ENCODE measurements at regions not wholly inside any gene's neighbourhood (a gene's known extent, or its start where the extent isn't known, plus 50 kb on each side); places are given as distances from the start of the nearest gene placed in this dataset.
"Not testable (repeated sequence)": the region's sequence is repeated elsewhere in the genome, so short reads cannot be mapped to it uniquely, and the experiment has no call there.

DNA sequence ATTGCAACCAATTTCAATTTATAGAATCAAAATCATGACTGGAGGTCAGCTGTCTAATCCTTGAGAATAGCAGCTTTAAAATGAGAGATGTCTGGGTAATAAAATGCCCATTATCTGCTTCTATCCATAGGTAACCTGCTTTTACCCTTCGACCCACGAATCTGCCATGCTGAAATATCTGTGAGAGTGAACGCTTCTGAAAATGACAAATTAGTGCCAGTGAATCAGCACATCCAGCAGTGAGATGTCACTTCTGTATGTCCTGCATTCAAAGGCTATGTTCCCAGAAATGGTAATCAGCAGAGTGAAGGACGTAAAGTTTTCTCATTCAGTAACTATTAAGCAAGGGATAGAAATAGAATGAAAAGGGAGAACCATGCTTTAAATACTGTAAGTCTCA, 532.4 kb upstream of the ITGA1 start:
- no peak for DNase-seq (ENCODE audit: low read depth)

- no peak for DNase-seq (ENCODE audit: low read depth)
These were observed 524.9 kb upstream of the ITGA1 start for GRCh38 chr5:52262844-52263243.

- DNase-seq (ENCODE audit: low read depth), result no peak
These were observed 518.3 kb upstream of the ITGA1 start for GRCh38 chr5:52269401-52269800.

DNA sequence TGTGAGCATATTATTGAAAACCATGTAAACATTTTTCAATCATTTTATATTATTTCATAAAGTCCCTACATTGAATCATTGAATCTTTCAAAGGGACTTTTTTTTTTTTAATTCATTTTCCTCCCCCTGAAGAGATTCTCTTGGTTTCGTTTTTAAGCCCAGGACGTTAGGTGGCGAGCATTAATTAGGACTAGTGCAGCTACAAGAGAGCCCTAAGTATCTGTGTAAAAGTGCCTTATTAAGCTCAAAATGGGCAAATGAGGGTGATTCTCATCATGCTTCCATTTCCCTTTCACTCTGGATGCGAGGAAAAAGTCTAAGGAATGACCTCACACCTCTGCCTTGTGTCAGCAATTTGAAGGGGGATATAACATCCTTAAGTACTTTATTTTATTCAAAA, 517.9 kb upstream of the ITGA1 start:
- DNase-seq (ENCODE audit: low read depth), result no peak

DNA sequence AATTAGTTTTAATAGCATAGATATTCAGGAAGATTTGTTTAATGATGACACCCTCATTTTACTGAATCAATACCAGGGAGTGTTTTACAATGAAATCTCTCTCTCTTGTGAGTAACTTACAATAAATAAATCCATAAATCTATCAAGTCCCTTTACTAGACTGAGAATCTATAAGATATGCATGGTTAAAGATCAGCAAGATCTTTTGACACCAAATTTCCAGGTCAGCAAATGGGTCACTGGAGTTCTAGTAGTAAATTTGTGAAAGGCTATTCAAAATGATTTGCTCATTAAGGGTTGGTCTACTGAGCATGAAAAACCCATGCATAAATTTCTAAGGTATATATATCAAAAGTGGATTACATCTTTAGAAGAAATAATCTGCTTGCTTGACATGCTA, 512.1 kb upstream of the ITGA1 start:
- DNase-seq (ENCODE audit: low read depth), result no peak

- DNase-seq (ENCODE audit: low read depth), result no peak
These were observed 510.6 kb upstream of the ITGA1 start for GRCh38 chr5:52277101-52277500.

- no peak for DNase-seq (ENCODE audit: low read depth)
These were observed 505.1 kb upstream of the ITGA1 start for GRCh38 chr5:52282647-52283046.

DNA sequence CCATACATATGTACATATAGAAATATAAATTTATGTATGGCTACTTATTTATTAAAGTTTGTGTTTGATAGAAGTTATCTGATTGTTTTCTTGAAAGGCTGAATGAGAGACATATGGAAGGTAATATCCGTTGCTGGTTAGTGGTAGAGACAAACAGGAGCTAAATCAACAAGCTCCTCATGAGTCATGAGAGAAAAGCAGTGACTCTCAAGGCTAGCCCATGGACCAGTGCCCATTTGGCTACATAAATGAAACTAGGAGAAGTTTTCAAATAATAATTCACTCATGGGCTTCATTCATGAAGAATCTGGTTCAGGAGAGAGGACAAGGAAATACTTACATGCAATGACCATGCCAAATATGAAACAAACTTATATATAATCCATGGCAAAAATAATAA, 504.5 kb upstream of the ITGA1 start:
- no peak for DNase-seq (ENCODE audit: low read depth)

DNA sequence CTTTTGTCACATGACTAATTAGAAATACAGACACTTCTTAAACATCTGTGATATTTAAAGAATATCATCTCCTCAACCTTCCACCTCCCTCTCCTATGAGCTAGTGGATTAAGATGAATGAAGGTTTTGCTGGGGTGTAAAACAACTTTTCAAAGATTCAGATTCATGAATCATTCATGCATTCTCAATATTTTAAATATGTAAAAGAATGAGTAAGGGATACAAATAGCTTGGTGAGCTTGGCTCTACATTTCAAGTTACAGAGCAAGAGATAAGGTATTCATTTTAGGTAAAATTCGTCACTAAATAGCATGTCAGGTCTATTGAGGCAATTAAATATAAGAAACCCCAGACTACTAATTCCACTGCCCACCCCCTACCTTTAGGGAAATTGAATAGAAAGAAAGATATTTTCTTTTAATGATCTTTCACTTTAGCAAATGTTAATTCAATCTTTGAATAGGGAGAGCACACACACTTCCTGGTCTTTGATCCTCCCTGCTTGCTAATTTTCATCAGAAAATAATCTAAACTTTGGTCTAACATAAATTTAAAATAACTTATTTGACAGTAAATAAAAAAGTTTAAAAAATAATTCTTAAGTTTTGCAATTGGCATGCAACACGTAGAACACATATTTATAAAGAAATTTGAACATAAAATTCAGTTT, 486.9 kb upstream of the ITGA1 start:
- DNase-seq (ENCODE audit: low read depth), result no peak

DNA sequence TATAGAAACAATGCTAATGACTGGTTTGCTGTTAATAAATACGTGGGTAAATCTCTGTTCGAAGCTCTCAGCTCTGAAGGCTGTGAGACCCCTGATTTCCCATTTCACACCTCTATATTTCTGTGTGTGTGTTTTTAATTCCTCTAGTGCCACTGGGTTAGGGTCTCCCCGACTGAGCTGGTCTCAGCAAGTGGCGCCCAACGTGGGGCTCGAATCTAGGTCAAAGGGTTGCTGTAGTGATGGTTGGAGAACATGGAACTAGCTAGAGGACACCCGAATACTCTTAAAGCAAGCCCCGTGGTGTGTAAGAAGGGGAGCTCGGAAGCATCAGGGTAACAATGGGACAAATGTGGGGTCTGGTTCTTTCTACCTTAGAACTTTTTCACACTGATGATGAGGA, 482.9 kb upstream of the ITGA1 start:
- DNase-seq (ENCODE audit: low read depth), result not testable (repeated sequence)

- DNase-seq (ENCODE audit: low read depth), result no peak
These were observed 459.4 kb upstream of the ITGA1 start for GRCh38 chr5:52328220-52328806.

- no peak for DNase-seq (ENCODE audit: low read depth)
These were observed 456.0 kb upstream of the ITGA1 start for GRCh38 chr5:52331725-52332124.

GRCh38 chr5:52334367-52334766, 453.3 kb upstream of the ITGA1 start:
- no peak for DNase-seq (ENCODE audit: low read depth)

- no peak for DNase-seq (ENCODE audit: low read depth)
These were observed 448.4 kb upstream of the ITGA1 start for GRCh38 chr5:52339285-52339684.

DNA sequence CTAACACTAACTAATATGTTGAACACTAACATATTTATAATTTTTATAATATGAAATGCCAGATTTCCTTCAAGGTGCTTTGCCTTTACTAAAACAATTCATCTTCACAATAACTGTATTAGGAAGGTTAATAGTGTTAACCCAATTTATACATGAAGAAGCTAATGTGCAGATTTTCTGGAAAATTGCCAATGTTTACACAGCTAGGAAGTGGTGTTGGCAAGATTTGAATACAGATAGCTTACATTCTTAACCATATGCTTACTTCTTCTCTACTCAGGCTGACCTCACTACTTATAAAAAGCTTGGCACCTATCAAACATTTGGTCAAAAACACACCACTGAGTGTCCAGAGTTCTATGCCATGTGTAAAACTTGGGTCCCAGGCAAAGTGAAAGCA, 445.4 kb upstream of the ITGA1 start:
- no peak for DNase-seq (ENCODE audit: low read depth)

GRCh38 chr5:52356311-52356918, 431.3 kb upstream of the ITGA1 start:
- DNase-seq (ENCODE audit: low read depth), result peak; percentile 5

DNA sequence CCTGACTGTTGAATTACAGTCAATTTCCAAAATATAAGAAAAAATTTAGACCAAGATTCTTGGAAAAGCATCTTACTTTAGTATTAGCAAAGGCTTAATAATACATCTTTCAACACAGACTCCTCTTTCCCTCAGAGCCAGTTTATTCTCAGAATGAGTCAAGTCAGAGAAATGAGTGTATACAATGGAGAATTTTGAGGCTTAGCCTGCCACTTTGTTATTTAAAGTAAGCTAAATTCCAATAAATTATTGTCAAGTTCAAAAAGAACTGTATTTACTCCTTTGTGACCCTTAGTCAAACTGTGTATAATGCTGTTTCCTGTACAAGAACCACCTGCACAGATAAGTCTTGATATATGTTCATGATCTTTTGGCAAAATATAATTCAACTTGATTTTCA, 428.5 kb upstream of the ITGA1 start:
- no peak for DNase-seq (ENCODE audit: low read depth)

DNA sequence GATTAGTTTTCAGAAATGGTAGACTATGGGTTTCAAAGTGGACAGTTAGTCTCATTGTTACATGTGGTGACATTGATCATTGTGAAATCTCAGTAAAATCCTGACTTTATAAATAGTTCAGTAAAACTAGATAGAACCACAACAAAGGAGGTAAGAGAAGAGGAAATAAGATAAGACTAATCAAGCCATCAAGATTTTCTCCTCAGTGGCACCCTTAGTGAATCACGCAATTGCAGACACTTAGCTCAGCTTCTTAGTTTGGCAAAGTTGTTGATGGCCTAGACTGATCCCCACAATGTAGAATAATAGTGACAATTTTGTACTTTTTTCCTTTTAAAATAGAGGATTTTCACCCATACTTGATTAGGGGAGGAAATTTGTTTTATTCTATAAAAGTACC, 426.7 kb upstream of the ITGA1 start:
- DNase-seq (ENCODE audit: low read depth), result no peak

DNA sequence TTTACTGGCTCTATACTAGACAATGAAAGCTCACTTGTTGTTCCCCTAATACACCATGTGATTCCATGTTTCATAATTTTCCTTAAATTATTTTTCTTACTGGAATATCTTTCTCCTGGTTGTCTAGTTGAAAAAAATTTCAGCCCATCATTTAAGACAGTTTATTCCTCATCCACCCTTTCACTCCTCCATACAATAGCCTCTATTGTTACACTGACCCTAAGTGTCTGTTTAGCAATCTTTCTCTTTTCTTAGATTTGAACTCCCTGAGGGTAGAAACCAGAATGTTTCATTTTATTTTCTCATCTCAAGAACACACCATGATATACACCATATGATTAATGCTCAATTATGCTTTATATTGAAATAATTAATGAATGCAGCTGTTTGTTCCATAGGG, 413.4 kb upstream of the ITGA1 start:
- no peak for DNase-seq (ENCODE audit: low read depth)

- no peak for DNase-seq (ENCODE audit: low read depth)
These were observed 411.7 kb upstream of the ITGA1 start for GRCh38 chr5:52375969-52376368.

DNA sequence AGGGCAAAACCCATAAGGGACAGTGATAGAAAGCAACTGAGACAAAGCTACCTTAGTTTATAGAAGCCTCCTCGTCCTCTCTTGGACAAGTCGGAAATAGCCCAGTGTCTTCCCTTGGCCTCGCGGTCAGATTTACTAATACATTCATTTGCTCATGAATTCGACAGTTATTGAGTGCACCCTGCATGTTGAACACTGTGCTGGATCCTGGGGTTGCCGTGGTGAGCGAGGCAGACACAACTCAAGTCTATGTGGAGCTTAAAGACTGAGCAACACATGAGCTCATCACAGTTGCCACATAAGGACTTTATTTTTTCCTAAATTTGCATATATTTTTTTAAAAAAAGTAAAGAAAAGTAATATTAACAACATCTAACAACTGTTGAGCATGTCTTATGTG, 411.1 kb upstream of the ITGA1 start:
- DNase-seq (ENCODE audit: low read depth), result no peak

- DNase-seq (ENCODE audit: low read depth), result no peak
These were observed 409.5 kb upstream of the ITGA1 start for GRCh38 chr5:52378237-52378636.

- DNase-seq (ENCODE audit: low read depth), result no peak
These were observed 399.4 kb upstream of the ITGA1 start for GRCh38 chr5:52388349-52388748.

GRCh38 chr5:52392321-52392720, 395.4 kb upstream of the ITGA1 start:
- no peak for DNase-seq (ENCODE audit: low read depth)

Measured in M059J (cell line).